IMR-90 (cell line): ENCODE measurements at regions not wholly inside any gene's neighbourhood (a gene's known extent, or its start where the extent isn't known, plus 50 kb on each side); places are given as distances from the start of the nearest gene placed in this dataset.

ENCODE experiments used
- FOS ChIP-seq: fragments of 150-350 bp; IDR thresholded peaks from 2 replicates; pipeline ENCODE4 v1.6.1; 2016; ENCODE audit warnings: low read depth, low read length
- MAFK ChIP-seq: IDR thresholded peaks from 2 replicates; pipeline ENCODE4 v1.6.1; 2012; ENCODE audit warnings: low read depth, low read length, improper control_type of control experiment
- MXI1 ChIP-seq: IDR thresholded peaks from 2 replicates; pipeline ENCODE4 v1.6.1; 2012; ENCODE audit warnings: low read depth, mild to moderate bottlenecking, low read length, moderate library complexity, borderline replicate concordance
- POLR2A ChIP-seq: IDR thresholded peaks from 2 replicates; pipeline ENCODE4 v1.6.1; 2012; ENCODE audit warnings: mild to moderate bottlenecking, low read depth, low read length
- TF ChIP-seq, protein P1 (sequence below): conservative IDR thresholded peaks from 2 replicates; pipeline ENCODE4 v1.5.1; 2012; ENCODE audit warnings: mild to moderate bottlenecking, low read depth, low read length, improper control_type of control experiment

DNA sequence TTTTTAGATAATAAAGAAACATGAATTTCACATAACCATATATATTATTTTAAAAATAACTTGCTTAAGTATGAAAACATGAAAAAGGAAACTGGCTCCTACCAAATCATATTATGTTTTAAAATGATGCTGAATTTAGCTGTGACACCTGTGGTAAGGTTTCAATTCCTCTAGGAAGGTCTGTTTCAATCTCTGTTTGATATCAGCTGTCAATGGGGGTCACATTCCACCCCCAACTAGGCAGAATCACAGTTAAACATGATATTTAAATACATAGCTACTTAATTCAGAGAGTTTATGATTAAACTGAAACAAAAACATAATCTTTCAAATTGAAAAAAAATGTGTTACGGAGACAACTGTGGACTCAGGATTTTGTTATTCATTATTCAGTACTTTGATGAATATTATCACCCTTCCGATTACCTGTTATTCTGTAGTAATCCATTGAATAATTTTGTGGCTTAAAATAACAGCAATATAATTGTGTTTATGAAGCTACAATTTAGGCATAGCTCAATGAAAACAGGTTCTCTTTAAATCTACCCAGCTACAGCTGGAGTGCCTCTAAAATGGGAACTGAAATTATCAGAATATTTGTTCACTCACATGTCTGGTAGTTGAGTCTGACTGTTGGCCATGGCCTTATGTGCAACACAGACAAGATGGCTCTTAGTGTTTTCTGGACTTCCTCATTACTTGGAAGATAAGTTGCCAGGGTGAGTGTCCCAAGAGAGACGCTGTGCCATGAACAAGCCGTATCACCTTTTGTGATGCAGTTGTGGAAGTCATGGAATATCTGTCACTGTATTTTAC lies 244.6 kb upstream of the ANO3 start:
- TF ChIP-seq, protein P1, sequence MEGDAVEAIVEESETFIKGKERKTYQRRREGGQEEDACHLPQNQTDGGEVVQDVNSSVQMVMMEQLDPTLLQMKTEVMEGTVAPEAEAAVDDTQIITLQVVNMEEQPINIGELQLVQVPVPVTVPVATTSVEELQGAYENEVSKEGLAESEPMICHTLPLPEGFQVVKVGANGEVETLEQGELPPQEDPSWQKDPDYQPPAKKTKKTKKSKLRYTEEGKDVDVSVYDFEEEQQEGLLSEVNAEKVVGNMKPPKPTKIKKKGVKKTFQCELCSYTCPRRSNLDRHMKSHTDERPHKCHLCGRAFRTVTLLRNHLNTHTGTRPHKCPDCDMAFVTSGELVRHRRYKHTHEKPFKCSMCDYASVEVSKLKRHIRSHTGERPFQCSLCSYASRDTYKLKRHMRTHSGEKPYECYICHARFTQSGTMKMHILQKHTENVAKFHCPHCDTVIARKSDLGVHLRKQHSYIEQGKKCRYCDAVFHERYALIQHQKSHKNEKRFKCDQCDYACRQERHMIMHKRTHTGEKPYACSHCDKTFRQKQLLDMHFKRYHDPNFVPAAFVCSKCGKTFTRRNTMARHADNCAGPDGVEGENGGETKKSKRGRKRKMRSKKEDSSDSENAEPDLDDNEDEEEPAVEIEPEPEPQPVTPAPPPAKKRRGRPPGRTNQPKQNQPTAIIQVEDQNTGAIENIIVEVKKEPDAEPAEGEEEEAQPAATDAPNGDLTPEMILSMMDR = no peak
- TF ChIP-seq MXI1 = no peak
- TF ChIP-seq MAFK = no peak
- no peak for TF ChIP-seq POLR2A
- no peak for TF ChIP-seq FOS
